Fibroblast of lung (primary cell): ENCODE measurements at regions not wholly inside any gene's neighbourhood (a gene's known extent, or its start where the extent isn't known, plus 50 kb on each side); places are given as distances from the start of the nearest gene placed in this dataset.

ENCODE experiments used
- DNase-seq, 2 donors: peaks; one replicate each; pipeline versions ENCODE4 v3.0.0 to v3.0.0-alpha.2; 2010; ENCODE audit warnings: low read depth in 2 of 2
- H2AFZ ChIP-seq: 2 replicates; pipeline ENCODE4 v1.5.1; 2012; ENCODE audit warnings: low read length, control low read depth, inconsistent platforms
- H3K27ac ChIP-seq: 2 replicates; pipeline ENCODE4 v1.5.1; 2011; ENCODE audit warnings: low read length, control low read depth; ENCODE audit not compliant: insufficient read depth
- H3K27me3 ChIP-seq: 2 replicates; pipeline ENCODE4 v1.5.1; 2011; ENCODE audit warnings: mild to moderate bottlenecking, low read length; ENCODE audit not compliant: control insufficient read depth, insufficient read depth
- H3K36me3 ChIP-seq: 2 replicates; pipeline ENCODE4 v1.5.1; 2011; ENCODE audit warnings: low read length; ENCODE audit not compliant: control insufficient read depth, insufficient read depth
- H3K4me1 ChIP-seq: 2 replicates; pipeline ENCODE4 v1.5.1; 2011; ENCODE audit warnings: low read length; ENCODE audit not compliant: control insufficient read depth, insufficient read depth; ENCODE audit errors: extremely low read depth
- H3K4me2 ChIP-seq: 2 replicates; pipeline ENCODE4 v1.5.1; 2011; ENCODE audit warnings: low read length, control low read depth; ENCODE audit not compliant: insufficient read depth; ENCODE audit errors: extremely low read depth
- H3K4me3 ChIP-seq, 4 experiments: fragments of 200-600 bp in 1 of 4; sonication (generic) in 1 of 4; replicated peaks in 1 of 4; 2 replicates each; pipeline ENCODE4 v1.5.1; 2011 to 2016; ENCODE audit warnings: low read length in 4 of 4, low read depth in 3 of 4, mild to moderate bottlenecking in 3 of 4, control low read depth in 2 of 4, inconsistent platforms in 1 of 4, mixed read lengths in 1 of 4; ENCODE audit not compliant: insufficient read depth in 1 of 4; ENCODE audit errors: control extremely low read depth in 1 of 4
- H3K79me2 ChIP-seq: 2 replicates; pipeline ENCODE4 v1.5.1; 2012; ENCODE audit warnings: mild to moderate bottlenecking, low read length, inconsistent platforms; ENCODE audit not compliant: control insufficient read depth, insufficient read depth
- H3K9ac ChIP-seq: 2 replicates; pipeline ENCODE4 v1.5.1; 2011; ENCODE audit warnings: mild to moderate bottlenecking, low read length, control low read depth; ENCODE audit not compliant: insufficient read depth
- H3K9me3 ChIP-seq: 2 replicates; pipeline ENCODE4 v1.5.1; 2012; ENCODE audit warnings: low read depth, low read length; ENCODE audit not compliant: control insufficient read depth, insufficient read depth
- H4K20me1 ChIP-seq: 2 replicates; pipeline ENCODE4 v1.5.1; 2011; ENCODE audit warnings: low read length; ENCODE audit not compliant: control insufficient read depth, insufficient read depth; ENCODE audit errors: extremely low read depth
- CTCF ChIP-seq, 2 donors: IDR thresholded peaks in 1 of 2; conservative IDR thresholded peaks in 1 of 2; 1 replicate in 1 of 2; 2 replicates in 1 of 2; pipeline ENCODE4 v1.5.1; 2011 to 2012; ENCODE audit warnings: low read length in 2 of 2, control low read depth in 1 of 2, inconsistent platforms in 1 of 2, low read depth in 1 of 2, mild to moderate bottlenecking in 1 of 2
- EZH2 ChIP-seq: IDR thresholded peaks from 2 replicates; pipeline ENCODE4 v1.5.1; 2012; ENCODE audit warnings: low read length, control low read depth, mild to moderate bottlenecking; ENCODE audit errors: missing control alignments

GRCh38 chr2:164335947-164336346, 285.3 kb downstream of the GRB14 start:
- no peaks in the 10 kb centered on the region for H3K27me3 ChIP-seq
- H3K4me2 ChIP-seq: no peak overlapping the region
- H3K36me3 ChIP-seq: no peaks in the 10 kb centered on the region
- no peaks in the 10 kb centered on the region for H4K20me1 ChIP-seq
- DNase-seq: no peak
- no peak overlapping the region for H3K9ac ChIP-seq
- H3K4me1 ChIP-seq: no peaks in the 10 kb centered on the region
- H3K79me2 ChIP-seq: no peaks in the 10 kb centered on the region
- no peaks in the 10 kb centered on the region for H3K9me3 ChIP-seq
- TF ChIP-seq EZH2 (no peak), CTCF (conservative IDR thresholded peaks at IDR 0.05 in 1 of 2, IDR thresholded peaks at IDR 0.05 in 1 of 2; ENCODE audit: low read depth in 1 of 2, low read length in 2 of 2) (no peak)
- no peak overlapping the region for H2AFZ ChIP-seq
- H3K4me3 ChIP-seq: no peak overlapping the region
- H3K27ac ChIP-seq: no peak overlapping the region

GRCh38 chr2:164335128-164335527, 286.2 kb downstream of the GRB14 start:
- DNase-seq: no peak
- H3K4me2 ChIP-seq: no peak overlapping the region
- no peak for TF ChIP-seq EZH2
- TF ChIP-seq CTCF (conservative IDR thresholded peaks at IDR 0.05 in 1 of 2, IDR thresholded peaks at IDR 0.05 in 1 of 2; ENCODE audit: low read depth in 1 of 2, low read length in 2 of 2): no peak
- H3K79me2 ChIP-seq: no peaks in the 10 kb centered on the region
- no peaks in the 10 kb centered on the region for H3K36me3 ChIP-seq
- no peaks in the 10 kb centered on the region for H3K4me1 ChIP-seq
- H3K9me3 ChIP-seq: no peaks in the 10 kb centered on the region
- H3K27me3 ChIP-seq: no peaks in the 10 kb centered on the region
- no peak overlapping the region for H2AFZ ChIP-seq
- H4K20me1 ChIP-seq: no peaks in the 10 kb centered on the region
- H3K4me3 ChIP-seq: no peak overlapping the region
- H3K27ac ChIP-seq: no peak overlapping the region
- H3K9ac ChIP-seq: no peak overlapping the region

- no peaks in the 10 kb centered on the region for H3K9me3 ChIP-seq
- no peaks in the 10 kb centered on the region for H3K36me3 ChIP-seq
- no peak overlapping the region for H3K4me3 ChIP-seq
- H3K79me2 ChIP-seq: no peaks in the 10 kb centered on the region
- DNase-seq: no peak
- H3K27me3 ChIP-seq: no peaks in the 10 kb centered on the region
- no peaks in the 10 kb centered on the region for H3K4me1 ChIP-seq
- H3K4me2 ChIP-seq: no peak overlapping the region
- no peak overlapping the region for H3K27ac ChIP-seq
- TF ChIP-seq CTCF (conservative IDR thresholded peaks at IDR 0.05 in 1 of 2, IDR thresholded peaks at IDR 0.05 in 1 of 2; ENCODE audit: low read depth in 1 of 2, low read length in 2 of 2): no peak
- no peak for TF ChIP-seq EZH2
- no peak overlapping the region for H3K9ac ChIP-seq
- H4K20me1 ChIP-seq: no peaks in the 10 kb centered on the region
- no peak overlapping the region for H2AFZ ChIP-seq
Observed at GRCh38 chr2:164328310-164328709, 293.0 kb downstream of the GRB14 start.
